ENCODE measurements at regions not wholly inside any gene's neighbourhood (a gene's known extent, or its start where the extent isn't known, plus 50 kb on each side); places are given as distances from the start of the nearest gene placed in this dataset.

DNA sequence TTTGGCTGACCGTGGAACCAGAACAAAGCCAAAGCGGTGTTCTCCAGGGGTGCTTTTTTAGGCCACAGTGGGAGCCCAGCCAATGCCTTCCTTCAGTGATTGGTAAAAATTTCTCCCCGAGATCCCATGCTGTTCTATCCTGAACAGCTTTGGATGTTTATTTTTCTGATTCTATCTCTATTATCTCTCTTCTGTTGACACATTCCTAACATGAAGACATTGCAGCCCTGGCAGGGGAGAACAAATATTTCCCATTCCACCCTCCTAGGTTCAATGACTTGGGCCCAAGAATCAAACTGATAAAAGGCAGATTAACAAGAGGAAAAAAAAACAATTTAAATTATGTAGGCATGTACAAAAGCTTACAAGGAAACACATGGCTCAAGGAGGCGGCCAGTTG is 162.7 kb downstream of the PFKFB3 start:
- no peak for TF ChIP-seq EGR1 (IDR thresholded peaks at IDR 0.05; ENCODE audit: borderline replicate concordance, low read depth, low read length)
- TF ChIP-seq POLR2A (IDR thresholded peaks at IDR 0.05; ENCODE audit: control extremely low read depth in 1 of 2, low read depth in 2 of 2, low read length in 2 of 2), result no peak
- no peak for TF ChIP-seq POLR2AphosphoS5 (IDR thresholded peaks at IDR 0.05; ENCODE audit: low read depth, low read length)
- TF ChIP-seq, protein P1, sequence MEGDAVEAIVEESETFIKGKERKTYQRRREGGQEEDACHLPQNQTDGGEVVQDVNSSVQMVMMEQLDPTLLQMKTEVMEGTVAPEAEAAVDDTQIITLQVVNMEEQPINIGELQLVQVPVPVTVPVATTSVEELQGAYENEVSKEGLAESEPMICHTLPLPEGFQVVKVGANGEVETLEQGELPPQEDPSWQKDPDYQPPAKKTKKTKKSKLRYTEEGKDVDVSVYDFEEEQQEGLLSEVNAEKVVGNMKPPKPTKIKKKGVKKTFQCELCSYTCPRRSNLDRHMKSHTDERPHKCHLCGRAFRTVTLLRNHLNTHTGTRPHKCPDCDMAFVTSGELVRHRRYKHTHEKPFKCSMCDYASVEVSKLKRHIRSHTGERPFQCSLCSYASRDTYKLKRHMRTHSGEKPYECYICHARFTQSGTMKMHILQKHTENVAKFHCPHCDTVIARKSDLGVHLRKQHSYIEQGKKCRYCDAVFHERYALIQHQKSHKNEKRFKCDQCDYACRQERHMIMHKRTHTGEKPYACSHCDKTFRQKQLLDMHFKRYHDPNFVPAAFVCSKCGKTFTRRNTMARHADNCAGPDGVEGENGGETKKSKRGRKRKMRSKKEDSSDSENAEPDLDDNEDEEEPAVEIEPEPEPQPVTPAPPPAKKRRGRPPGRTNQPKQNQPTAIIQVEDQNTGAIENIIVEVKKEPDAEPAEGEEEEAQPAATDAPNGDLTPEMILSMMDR (IDR thresholded peaks at IDR 0.05; ENCODE audit: control extremely low read depth in 1 of 3, insufficient read depth in 1 of 3, low read depth in 1 of 3, low read length in 3 of 3), result no peak

Measured in H1 (cell line).